GM18499 (cell line): ENCODE measurements at regions not wholly inside any gene's neighbourhood (a gene's known extent, or its start where the extent isn't known, plus 50 kb on each side); places are given as distances from the start of the nearest gene placed in this dataset.
"Not testable (repeated sequence)": the region's sequence is repeated elsewhere in the genome, so short reads cannot be mapped to it uniquely, and the experiment has no call there.

ENCODE experiments used
- ATAC-seq: cut with Tn5 transposase; IDR thresholded peaks from one replicate; pipeline ENCODE4 v1.9.1; 2021; ENCODE audit warnings: moderate number of reproducible peaks; ENCODE audit not compliant: insufficient read depth, unreplicated experiment

DNA sequence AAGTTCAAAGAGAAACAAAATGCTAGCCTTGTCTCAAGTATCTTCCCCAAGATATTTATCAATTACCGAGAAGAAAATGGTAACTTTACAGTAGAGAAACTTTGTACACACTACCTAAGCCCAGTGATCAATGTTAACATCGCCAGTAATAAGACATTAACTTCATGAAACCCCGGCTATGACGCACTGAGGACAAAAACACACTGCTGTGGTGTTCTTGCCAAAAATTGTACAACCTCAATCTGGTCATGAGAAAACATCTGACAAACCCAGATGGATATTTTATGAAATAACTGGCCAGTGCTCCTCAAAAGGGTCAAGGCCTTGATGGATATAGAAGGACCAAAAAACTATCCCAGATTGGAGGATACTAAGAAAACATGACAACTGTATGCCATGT, 85.5 kb upstream of the DTNBP1 start:
- ATAC-seq = no peak

DNA sequence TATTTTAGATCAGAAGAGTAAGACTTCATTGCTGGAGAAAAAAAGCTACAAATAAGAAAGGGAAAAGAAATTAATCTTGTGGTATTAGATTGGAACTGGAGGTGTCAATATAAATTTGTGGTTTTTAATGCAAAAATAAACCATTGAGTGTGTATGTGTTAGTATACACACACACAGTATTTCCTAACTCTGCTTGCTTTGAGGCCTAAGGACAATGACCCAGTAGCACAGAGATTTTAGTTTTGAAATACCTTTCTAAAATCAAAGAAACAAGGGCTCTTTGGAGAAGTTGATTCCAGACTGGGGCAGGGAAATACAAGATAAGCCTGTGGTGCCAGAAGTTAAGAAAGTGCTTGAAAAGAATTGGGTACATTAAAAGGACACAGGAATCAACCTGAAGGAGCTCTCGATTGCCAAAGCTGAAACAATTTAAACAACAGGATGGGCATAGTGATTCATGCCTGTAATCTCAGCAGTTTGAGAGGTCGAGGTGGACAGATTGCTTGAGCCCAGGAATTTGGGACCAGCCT, 84.6 kb upstream of the DTNBP1 start:
- no peak for ATAC-seq

DNA sequence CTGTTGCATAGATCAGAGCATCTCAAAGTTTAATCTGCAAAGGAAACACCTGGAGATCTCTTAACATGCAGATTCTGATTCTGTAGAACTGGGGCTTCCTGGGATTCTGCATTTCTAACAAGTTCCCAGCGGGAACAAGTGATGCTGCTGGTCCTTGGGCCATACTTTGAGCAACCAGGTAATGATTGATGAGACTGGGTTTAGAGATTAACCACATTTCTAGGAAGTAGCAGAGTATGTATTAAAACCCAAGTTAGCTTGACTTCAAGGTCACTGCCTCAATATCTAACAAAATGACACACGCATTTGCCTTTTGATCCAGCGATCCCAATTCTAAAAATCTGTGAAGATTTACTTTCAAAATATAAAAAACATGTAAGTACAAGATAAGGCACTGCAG, 83.0 kb upstream of the DTNBP1 start:
- no peak for ATAC-seq

- ATAC-seq = no peak
Observed at GRCh38 chr6:15744818-15745402, 82.1 kb upstream of the DTNBP1 start.

DNA sequence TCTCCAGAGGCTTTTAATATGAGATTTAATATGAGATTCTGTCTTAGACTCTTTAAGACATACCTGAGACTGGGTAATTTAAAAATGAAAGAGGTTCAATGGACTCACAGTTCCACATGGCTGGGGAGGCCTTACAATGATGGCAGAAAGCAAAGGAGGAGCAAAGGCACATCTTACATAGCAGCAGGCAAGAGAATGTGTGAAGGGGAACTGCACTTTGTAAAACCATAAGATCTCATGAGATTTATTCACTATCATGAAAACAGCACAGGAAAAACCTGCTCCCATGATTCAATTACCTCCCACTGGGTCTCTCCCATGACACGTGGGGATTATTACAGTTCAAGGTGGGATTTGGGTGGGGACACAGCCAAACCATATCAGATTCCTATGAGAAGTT, 79.2 kb upstream of the DTNBP1 start:
- not testable (repeated sequence) for ATAC-seq

GRCh38 chr6:15741405-15741804, 78.6 kb upstream of the DTNBP1 start:
- no peak for ATAC-seq

GRCh38 chr6:15739867-15740266, 77.0 kb upstream of the DTNBP1 start:
- ATAC-seq = no peak

DNA sequence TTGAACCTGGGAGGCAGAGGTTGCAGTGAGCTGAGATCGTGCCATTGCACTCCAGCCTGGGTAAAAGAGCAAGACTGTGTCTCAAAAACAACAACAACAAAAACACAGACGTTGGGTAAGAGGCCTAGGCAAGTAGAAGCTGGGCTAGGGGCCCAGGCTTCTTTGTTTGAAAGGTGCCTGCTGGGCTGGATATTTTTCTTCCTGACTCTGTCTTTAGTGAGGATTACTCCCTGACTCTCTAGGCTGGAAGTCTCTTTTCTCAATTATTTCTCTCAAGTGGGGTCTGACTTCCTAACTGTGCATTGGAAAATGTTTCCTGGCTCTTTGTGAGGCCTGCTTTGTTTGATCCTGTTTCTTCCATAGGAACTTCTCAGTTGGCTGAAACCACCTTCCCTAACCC, 76.5 kb upstream of the DTNBP1 start:
- ATAC-seq = no peak

DNA sequence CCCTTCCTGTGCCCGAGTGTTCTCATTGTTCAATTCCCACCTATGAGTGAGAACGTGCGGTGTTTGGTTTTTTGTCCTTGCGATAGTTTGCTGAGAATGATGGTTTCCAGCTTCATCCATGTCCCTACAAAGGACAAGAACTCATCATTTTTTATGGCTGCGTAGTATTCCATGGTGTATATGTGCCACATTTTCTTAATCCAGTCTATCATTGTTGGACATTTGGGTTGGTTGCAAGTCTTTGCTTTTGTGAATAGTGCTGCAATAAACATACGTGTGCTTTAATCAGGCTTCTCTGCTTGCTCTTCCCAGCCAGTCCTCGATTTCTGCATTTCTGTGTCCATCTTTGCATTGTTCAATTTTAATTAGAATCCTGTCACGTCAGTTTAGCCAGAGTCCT, 75.4 kb upstream of the DTNBP1 start:
- ATAC-seq = not testable (repeated sequence)

- ATAC-seq = no peak
Observed at GRCh38 chr6:15736297-15736696, 73.5 kb upstream of the DTNBP1 start.

DNA sequence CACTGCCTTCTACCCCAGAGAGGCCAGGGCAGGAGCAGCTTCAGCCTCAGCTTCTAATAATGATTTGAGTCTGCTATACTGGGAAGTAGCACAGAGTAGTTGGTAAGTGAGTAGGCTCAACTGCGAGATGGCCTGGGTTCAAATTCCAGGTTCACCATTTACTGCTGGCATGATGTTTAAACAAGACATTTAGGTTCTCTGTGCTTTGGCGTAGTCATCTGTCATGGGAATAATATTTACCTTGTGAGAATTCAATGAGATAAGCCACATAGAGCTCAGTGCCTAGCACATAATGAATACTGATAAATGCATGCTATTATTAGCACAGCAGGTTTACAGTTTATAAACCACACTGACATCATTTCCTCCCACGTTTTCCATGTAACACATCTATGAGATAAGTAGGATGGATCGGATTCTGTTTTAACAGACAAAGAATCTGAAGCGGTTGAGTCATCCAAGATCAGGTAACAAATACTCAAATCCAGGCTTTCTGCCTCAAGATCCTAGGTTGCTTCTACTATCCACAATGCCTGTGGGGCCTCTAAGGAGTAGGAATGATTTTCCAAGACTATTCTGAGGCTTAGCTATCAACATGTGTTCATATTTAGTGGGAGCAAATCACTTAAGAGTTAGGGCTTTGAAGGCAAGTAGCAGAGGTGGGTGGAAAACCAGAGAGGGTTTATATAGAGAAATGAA, 72.9 kb upstream of the DTNBP1 start:
- ATAC-seq = no peak

DNA sequence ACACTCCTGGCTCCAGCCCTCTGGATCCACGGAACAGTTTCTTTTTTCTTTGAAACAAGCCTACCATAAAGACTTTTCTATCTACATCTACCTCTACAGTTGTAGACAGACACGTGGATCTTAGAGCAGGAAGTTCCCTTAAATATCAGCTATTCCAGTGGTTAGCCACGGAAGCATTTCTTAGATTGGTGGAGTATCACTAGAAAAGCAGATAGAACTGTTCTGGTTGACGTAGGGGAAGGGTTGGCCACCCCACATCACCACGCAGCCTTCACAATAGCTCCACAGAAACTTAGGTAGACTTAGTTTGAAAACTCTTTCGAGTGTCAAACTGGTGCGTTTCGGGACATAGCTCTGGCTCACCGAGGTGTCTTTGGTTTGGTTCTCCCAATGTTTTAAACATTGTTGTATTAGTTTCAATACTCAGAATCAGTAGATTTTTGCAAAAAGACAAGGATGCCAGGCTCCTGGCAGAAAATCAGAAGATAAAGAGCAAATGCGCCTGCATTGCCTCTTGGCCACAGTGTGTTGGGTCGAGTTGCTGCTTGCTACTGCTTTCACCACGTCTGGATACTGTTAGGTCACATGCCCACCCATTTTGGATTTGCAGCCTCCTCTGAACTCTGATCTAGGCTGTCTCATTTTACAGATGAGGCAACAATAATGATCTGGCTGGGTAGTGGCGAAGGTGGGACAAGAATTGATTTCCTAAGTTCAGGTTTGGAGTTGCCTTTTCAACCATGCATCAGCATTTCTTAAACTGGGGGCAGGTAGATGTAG, 71.5 kb upstream of the DTNBP1 start:
- no peak for ATAC-seq

GRCh38 chr6:15730922-15731321, 68.1 kb upstream of the DTNBP1 start:
- ATAC-seq = no peak

DNA sequence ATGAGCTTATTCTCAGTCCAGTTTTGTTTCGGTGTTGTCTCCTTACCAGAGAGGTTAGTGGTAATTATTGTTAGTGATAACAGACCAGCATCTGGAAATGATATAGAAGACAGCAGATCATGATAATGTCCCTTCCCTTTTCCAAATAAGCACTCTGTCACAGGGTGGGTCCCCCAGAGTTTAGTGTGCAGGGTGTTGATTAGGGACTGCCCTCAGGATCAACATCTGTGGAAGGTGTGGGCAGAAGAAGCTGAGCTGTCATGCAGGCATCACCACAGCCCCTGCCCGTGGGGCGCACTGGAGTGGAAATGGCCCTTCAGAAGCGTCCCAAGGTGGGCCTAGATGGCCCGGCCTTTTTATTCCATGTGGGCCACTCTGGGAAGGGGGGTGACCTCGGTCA, 67.6 kb upstream of the DTNBP1 start:
- ATAC-seq = no peak

DNA sequence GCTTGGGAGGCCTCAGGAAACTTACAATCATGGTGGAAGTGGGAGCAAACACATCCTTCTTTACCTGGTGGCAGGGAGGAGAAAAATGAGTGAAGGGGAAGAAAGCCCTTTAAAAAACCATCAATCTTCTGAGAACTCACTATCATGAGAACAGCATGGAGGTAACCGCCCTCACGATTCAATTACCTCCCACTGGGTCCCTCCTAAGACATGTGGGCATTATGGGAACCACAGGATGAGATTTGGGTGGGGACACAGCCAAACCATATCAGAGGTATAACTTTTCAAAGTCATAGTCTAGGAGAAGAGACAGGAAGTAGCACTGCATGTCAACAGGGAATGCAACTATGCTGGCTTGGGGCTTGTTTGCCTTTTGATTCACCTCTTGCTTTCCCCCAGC, 59.9 kb upstream of the DTNBP1 start:
- no peak for ATAC-seq

DNA sequence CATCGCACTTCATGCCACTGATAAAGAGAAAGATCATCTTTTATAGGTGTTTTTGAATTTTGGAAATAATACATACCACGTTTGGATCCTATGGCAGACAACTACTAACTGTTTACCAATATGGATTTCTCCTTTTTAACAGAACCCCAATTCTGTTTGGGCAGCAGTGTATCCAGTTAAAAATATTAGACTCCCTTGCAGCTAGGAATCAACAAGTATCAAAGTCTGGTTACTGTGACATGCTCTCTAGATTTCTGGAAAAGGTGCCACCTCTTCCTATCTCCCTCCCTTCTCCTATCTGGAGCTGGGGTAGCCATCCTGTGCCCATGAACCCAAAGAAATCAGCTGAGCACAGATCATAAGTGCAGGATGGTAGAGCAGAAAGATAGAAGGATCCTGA, 54.1 kb upstream of the DTNBP1 start:
- ATAC-seq = no peak

- no peak for ATAC-seq
Observed at GRCh38 chr6:15715851-15716250, 53.0 kb upstream of the DTNBP1 start.

- no peak for ATAC-seq
Observed at GRCh38 chr6:15715060-15715459, 52.2 kb upstream of the DTNBP1 start.

DNA sequence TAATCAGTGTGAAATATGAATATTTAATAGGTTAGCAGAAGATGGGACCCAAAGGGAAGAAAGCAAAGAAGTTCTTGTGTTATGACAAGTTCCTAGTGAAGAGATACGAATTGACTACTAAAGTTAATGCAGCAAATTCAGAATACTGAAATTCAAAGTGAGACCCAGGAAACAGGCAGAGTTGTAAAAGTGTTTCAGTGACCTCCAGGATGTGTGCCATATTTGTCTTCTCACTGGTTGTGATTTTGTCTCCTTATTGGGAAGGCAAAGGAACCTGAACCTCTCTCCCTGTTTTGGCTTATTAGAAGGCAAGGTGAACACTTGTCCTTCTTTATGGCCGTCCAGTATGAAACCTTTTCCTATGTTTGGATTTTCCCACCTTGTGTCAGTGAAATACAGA, 51.8 kb upstream of the DTNBP1 start:
- ATAC-seq = no peak

GRCh38 chr6:15713325-15713724, 50.5 kb upstream of the DTNBP1 start:
- no peak for ATAC-seq

DNA sequence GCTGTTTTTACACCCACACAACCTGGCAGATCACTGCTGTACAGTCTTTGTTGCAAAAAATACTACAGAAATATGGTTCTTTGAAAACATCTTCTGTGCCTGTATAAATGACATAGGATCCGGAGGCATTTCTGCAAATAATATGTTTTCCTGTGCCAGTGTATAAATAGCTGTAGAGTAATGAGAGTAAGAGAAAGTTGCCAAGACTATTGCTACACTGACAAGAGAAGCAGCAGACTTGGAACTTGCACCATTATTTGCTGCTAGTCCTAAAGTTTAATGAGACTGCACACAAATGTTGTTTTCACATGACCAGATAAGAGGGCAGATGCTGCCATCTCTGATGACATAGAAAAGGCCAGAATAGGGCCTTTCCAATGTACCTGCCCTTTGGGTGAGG, 50.0 kb upstream of the DTNBP1 start:
- ATAC-seq = no peak
